ENCODE measurements at regions not wholly inside any gene's neighbourhood (a gene's known extent, or its start where the extent isn't known, plus 50 kb on each side); places are given as distances from the start of the nearest gene placed in this dataset.

DNA sequence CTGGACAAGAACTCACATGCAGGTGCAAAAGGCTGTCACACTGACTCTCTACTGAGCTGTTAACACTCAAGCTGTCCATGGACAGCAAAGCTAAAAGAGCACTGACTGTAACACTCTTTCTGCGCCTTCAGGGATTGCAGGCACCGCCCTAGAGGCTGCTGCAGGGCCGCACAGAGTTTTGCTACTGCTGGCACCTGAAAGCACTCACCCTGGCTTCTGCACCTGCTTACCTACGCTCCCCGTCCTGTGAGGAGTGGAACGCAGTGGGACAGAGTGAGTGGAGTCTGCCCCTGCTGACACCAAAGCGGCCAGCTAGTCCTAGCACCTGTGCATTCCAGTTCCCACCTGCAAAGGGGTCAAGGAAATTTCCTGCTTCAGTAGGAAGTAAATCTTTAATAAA, 941.3 kb downstream of the DIPK2A start:
- Histone ChIP-seq H3K4me1 (no peaks in the 10 kb centered on the region), H3K27ac (no peak overlapping the region), H3K27me3 (no peaks in the 10 kb centered on the region), H3K36me3 (no peaks in the 10 kb centered on the region), H3K4me3 (no peak overlapping the region), H3K9me3 (no peaks in the 10 kb centered on the region)
- DNase-seq, result no peak
- intact Hi-C loops (cut with DNase I), result no loop called here
- TF ChIP-seq EP300 (IDR thresholded peaks at IDR 0.05), result no peak
- no peak for TF ChIP-seq POLR2A (IDR thresholded peaks at IDR 0.05)
- no peak for TF ChIP-seq POLR2AphosphoS5 (IDR thresholded peaks at IDR 0.05)
- TF ChIP-seq, protein P1, sequence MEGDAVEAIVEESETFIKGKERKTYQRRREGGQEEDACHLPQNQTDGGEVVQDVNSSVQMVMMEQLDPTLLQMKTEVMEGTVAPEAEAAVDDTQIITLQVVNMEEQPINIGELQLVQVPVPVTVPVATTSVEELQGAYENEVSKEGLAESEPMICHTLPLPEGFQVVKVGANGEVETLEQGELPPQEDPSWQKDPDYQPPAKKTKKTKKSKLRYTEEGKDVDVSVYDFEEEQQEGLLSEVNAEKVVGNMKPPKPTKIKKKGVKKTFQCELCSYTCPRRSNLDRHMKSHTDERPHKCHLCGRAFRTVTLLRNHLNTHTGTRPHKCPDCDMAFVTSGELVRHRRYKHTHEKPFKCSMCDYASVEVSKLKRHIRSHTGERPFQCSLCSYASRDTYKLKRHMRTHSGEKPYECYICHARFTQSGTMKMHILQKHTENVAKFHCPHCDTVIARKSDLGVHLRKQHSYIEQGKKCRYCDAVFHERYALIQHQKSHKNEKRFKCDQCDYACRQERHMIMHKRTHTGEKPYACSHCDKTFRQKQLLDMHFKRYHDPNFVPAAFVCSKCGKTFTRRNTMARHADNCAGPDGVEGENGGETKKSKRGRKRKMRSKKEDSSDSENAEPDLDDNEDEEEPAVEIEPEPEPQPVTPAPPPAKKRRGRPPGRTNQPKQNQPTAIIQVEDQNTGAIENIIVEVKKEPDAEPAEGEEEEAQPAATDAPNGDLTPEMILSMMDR (IDR thresholded peaks at IDR 0.05), result no peak
- WGBS, 2 donors, result 84 to 88% methylated on average over 7 of the region's 7 CpGs

- no peak for DNase-seq
- Histone ChIP-seq H3K27me3 (no peaks in the 10 kb centered on the region), H3K4me1 (no peaks in the 10 kb centered on the region), H3K36me3 (no peaks in the 10 kb centered on the region), H3K27ac (no peak overlapping the region), H3K4me3 (no peak overlapping the region), H3K9me3 (no peaks in the 10 kb centered on the region)
- TF ChIP-seq EP300 (IDR thresholded peaks at IDR 0.05), result no peak
- TF ChIP-seq, protein P1 (IDR thresholded peaks at IDR 0.05), result no peak
- no peak for TF ChIP-seq POLR2A (IDR thresholded peaks at IDR 0.05)
- no peak for TF ChIP-seq POLR2AphosphoS5 (IDR thresholded peaks at IDR 0.05)
- WGBS, 2 donors, result 93 to 94% methylated on average over 5 of the region's 5 CpGs
- intact Hi-C loops (cut with DNase I), result no loop called here
Observed at GRCh38 chr3:144915202-144915601, 943.6 kb downstream of the DIPK2A start.

DNA sequence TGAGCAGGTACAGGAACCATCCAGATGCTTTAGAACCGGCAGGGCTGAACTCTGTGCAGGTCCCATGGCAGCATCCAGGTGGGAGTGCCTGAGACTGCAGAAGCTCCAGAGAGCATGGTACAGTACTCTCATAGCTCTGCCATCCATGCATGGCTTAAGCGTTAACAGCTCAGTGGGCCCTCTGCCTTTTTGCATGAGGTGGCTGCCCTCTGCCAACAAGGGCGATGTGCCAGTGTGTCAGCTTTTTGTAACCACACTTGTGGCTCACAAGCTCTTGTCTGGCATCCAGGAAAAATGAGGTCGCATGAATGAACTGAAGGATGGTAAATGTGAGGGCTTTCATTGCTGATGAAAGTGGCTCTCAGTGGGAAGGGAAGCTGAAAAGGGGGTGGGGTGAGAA, 950.1 kb downstream of the DIPK2A start:
- DNase-seq, result no peak
- TF ChIP-seq, protein P1 (IDR thresholded peaks at IDR 0.05), result no peak
- TF ChIP-seq POLR2A (IDR thresholded peaks at IDR 0.05) (no peak), EP300 (IDR thresholded peaks at IDR 0.05) (no peak), POLR2AphosphoS5 (IDR thresholded peaks at IDR 0.05) (no peak)
- 90 to 91% methylated on average over 4 of the region's 4 CpGs for WGBS, 2 donors
- Histone ChIP-seq H3K4me3 (no peak overlapping the region), H3K9me3 (no peaks in the 10 kb centered on the region), H3K4me1 (peaks cover 0 to 8% (median 3%) of the 10 kb centered on the region in 4 donors), H3K36me3 (no peaks in the 10 kb centered on the region), H3K27me3 (no peaks in the 10 kb centered on the region), H3K27ac (no peak overlapping the region)
- intact Hi-C loops (cut with DNase I), result no loop called here

GRCh38 chr3:144923046-144923775, 951.6 kb downstream of the DIPK2A start:
- TF ChIP-seq POLR2A (IDR thresholded peaks at IDR 0.05) (no peak), POLR2AphosphoS5 (IDR thresholded peaks at IDR 0.05) (no peak), EP300 (IDR thresholded peaks at IDR 0.05) (no peak)
- TF ChIP-seq, protein P1 (IDR thresholded peaks at IDR 0.05), result no peak
- intact Hi-C loops (cut with DNase I), result no loop called here
- H3K9me3 ChIP-seq, result no peaks in the 10 kb centered on the region

GRCh38 chr3:144930431-144930830, 958.8 kb downstream of the DIPK2A start:
- H3K27ac ChIP-seq, result no peak overlapping the region
- 82 to 89% methylated on average over 2 of the region's 2 CpGs for WGBS, 2 donors
- no peaks in the 10 kb centered on the region for H3K9me3 ChIP-seq
- TF ChIP-seq EP300 (IDR thresholded peaks at IDR 0.05) (no peak), POLR2AphosphoS5 (IDR thresholded peaks at IDR 0.05) (no peak), POLR2A (IDR thresholded peaks at IDR 0.05) (no peak)
- TF ChIP-seq, protein P1 (IDR thresholded peaks at IDR 0.05), result no peak
- H3K4me3 ChIP-seq, result no peak overlapping the region
- no peak for DNase-seq
- H3K36me3 ChIP-seq, result no peaks in the 10 kb centered on the region
- no peaks in the 10 kb centered on the region for H3K27me3 ChIP-seq
- intact Hi-C loops (cut with DNase I), result no loop called here
- H3K4me1 ChIP-seq, result no peaks in the 10 kb centered on the region

More at GRCh38 chr3:144923046-144923775, 951.6 kb downstream of the DIPK2A start:
- Histone ChIP-seq H3K27me3 (no peaks in the 10 kb centered on the region), H3K4me1 (peaks cover 0 to 8% (median 3%) of the 10 kb centered on the region in 4 donors), H3K27ac (no peak overlapping the region), H3K36me3 (no peaks in the 10 kb centered on the region), H3K4me3 (no peak overlapping the region)
- no peak for DNase-seq
- WGBS, 2 donors, result 44 to 57% methylated on average over 3 of the region's 3 CpGs

Measured in sigmoid colon (tissue), 6 donors.